Kidney epithelial cell (primary cell): ENCODE measurements at regions not wholly inside any gene's neighbourhood (a gene's known extent, or its start where the extent isn't known, plus 50 kb on each side); places are given as distances from the start of the nearest gene placed in this dataset.

ENCODE experiments used
- DNase-seq: peaks from one replicate; pipeline ENCODE4 v3.0.0-alpha.2; 2010; ENCODE audit warnings: low read depth
- H3K27me3 ChIP-seq: 2 replicates; pipeline ENCODE4 v1.6.0; 2011; ENCODE audit warnings: low read length; ENCODE audit not compliant: control insufficient read depth, insufficient read depth
- H3K36me3 ChIP-seq: 2 replicates; pipeline ENCODE4 v1.5.1; 2011; ENCODE audit warnings: low read length; ENCODE audit not compliant: control insufficient read depth, insufficient read depth
- H3K4me3 ChIP-seq: 2 replicates; pipeline ENCODE4 v1.5.1; 2011; ENCODE audit warnings: low read depth, mild to moderate bottlenecking, control low read depth, low read length
- CTCF ChIP-seq: IDR thresholded peaks from 2 replicates; pipeline ENCODE4 v1.5.1; 2011; ENCODE audit warnings: mild to moderate bottlenecking, moderate library complexity, low read length, control low read depth, inconsistent platforms; ENCODE audit not compliant: insufficient read depth, poor library complexity, severe bottlenecking

- no peak for TF ChIP-seq CTCF
- DNase-seq: no peak
- H3K27me3 ChIP-seq: no peaks in the 10 kb centered on the region
Measured at GRCh38 chr5:54680998-54681397, 163.4 kb downstream of the SNX18 start.

GRCh38 chr5:54679686-54680085, 162.1 kb downstream of the SNX18 start:
- H3K4me3 ChIP-seq: no peak overlapping the region
- H3K36me3 ChIP-seq: no peaks in the 10 kb centered on the region
- no peaks in the 10 kb centered on the region for H3K27me3 ChIP-seq
- TF ChIP-seq CTCF: no peak
- no peak for DNase-seq

More at GRCh38 chr5:54680998-54681397, 163.4 kb downstream of the SNX18 start:
- H3K4me3 ChIP-seq: no peak overlapping the region
- no peaks in the 10 kb centered on the region for H3K36me3 ChIP-seq

- Histone ChIP-seq H3K27me3 (no peaks in the 10 kb centered on the region), H3K36me3 (no peaks in the 10 kb centered on the region)
- TF ChIP-seq CTCF: no peak
Measured at GRCh38 chr5:54678737-54679136, 161.2 kb downstream of the SNX18 start.

GRCh38 chr5:54676481-54677340, 159.2 kb downstream of the SNX18 start:
- no peaks in the 10 kb centered on the region for H3K36me3 ChIP-seq

More at GRCh38 chr5:54678737-54679136, 161.2 kb downstream of the SNX18 start:
- DNase-seq: no peak
- no peak overlapping the region for H3K4me3 ChIP-seq

GRCh38 chr5:54673523-54674225, 156.1 kb downstream of the SNX18 start:
- Histone ChIP-seq H3K27me3 (no peaks in the 10 kb centered on the region), H3K4me3 (no peak overlapping the region), H3K36me3 (no peaks in the 10 kb centered on the region)
- DNase-seq: no peak
- TF ChIP-seq CTCF: no peak

More at GRCh38 chr5:54676481-54677340, 159.2 kb downstream of the SNX18 start:
- no peak overlapping the region for H3K4me3 ChIP-seq
- DNase-seq: no peak
- no peaks in the 10 kb centered on the region for H3K27me3 ChIP-seq
- TF ChIP-seq CTCF: no peak

DNA sequence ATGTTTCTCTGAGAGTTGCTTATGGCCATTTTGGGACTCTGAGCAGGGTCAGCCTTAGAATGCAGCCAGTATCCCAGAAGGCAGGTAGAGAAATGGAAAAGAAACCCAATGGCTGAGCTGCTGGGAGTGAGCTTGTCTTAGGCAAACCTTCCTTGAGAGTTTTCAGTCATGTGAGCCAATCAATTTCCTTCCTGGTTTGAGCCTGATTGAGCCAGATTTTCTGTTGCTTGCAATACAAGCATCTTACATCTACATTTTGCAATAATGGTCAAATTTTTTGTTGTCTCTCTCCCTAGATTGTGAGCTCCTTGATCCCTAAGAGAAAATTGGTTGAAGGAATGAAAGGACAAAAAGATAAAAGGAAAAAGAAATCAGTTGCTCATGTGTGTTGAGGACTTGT, 155.3 kb downstream of the SNX18 start:
- Histone ChIP-seq H3K4me3 (no peak overlapping the region), H3K36me3 (no peaks in the 10 kb centered on the region), H3K27me3 (no peaks in the 10 kb centered on the region)
- TF ChIP-seq CTCF: no peak
- no peak for DNase-seq
